ENCODE measurements at regions not wholly inside any gene's neighbourhood (a gene's known extent, or its start where the extent isn't known, plus 50 kb on each side); places are given as distances from the start of the nearest gene placed in this dataset.

GRCh38 chr7:10918093-10918590 lies 55.5 kb upstream of the PHF14 start:
- H3K4me1 ChIP-seq (ENCODE audit: control insufficient read depth in 2 of 2, insufficient read depth in 2 of 2, low read length in 2 of 2): peaks cover 0 to under 1% of the 10 kb centered on the region in 2 donors
- H3K27ac ChIP-seq (ENCODE audit: low read depth in 1 of 2, low read length in 1 of 2): no peak overlapping the region
- no peaks in the 10 kb centered on the region for H3K27me3 ChIP-seq (ENCODE audit: control insufficient read depth in 2 of 2, insufficient read depth in 1 of 2, low read length in 1 of 2)
- H3K9me3 ChIP-seq (ENCODE audit: control insufficient read depth in 2 of 2, insufficient read depth in 1 of 2, low read length in 1 of 2): no peaks in the 10 kb centered on the region
- no peak for DNase-seq (ENCODE audit: low read depth in 6 of 9, low spot score in 9 of 9)
- H3K36me3 ChIP-seq (ENCODE audit: control insufficient read depth in 2 of 2, insufficient read depth in 2 of 2, low read length in 1 of 2): no peaks in the 10 kb centered on the region
- 59% methylated on average over 4 of the region's 4 CpGs for WGBS
- H3K4me3 ChIP-seq (ENCODE audit: low read length in 2 of 2): no peak overlapping the region

GRCh38 chr7:10919923-10920322 lies 53.7 kb upstream of the PHF14 start:
- DNase-seq (ENCODE audit: low read depth in 6 of 9, low spot score in 9 of 9): no peak
- WGBS: 99% methylated on average over 2 of the region's 2 CpGs

More at GRCh38 chr7:10919923-10920322, 53.7 kb upstream of the PHF14 start:
- no peaks in the 10 kb centered on the region for H3K36me3 ChIP-seq (ENCODE audit: control insufficient read depth in 2 of 2, insufficient read depth in 2 of 2, low read length in 1 of 2)
- no peak overlapping the region for H3K4me3 ChIP-seq (ENCODE audit: low read length in 2 of 2)
- no peaks in the 10 kb centered on the region for H3K27me3 ChIP-seq (ENCODE audit: control insufficient read depth in 2 of 2, insufficient read depth in 1 of 2, low read length in 1 of 2)
- H3K9me3 ChIP-seq (ENCODE audit: control insufficient read depth in 2 of 2, insufficient read depth in 1 of 2, low read length in 1 of 2): no peaks in the 10 kb centered on the region
- no peak overlapping the region for H3K27ac ChIP-seq (ENCODE audit: low read depth in 1 of 2, low read length in 1 of 2)
- peaks cover 0 to 4% of the 10 kb centered on the region in 2 donors for H3K4me1 ChIP-seq (ENCODE audit: control insufficient read depth in 2 of 2, insufficient read depth in 2 of 2, low read length in 2 of 2)
